ENCODE measurements at regions not wholly inside any gene's neighbourhood (a gene's known extent, or its start where the extent isn't known, plus 50 kb on each side); places are given as distances from the start of the nearest gene placed in this dataset.

GRCh38 chr2:133777574-133777960, 209.3 kb upstream of the NCKAP5 start:
- under 1% methylated on average over 7 of the region's 7 CpGs for WGBS (ENCODE audit: insufficient coverage, low coverage, missing lambda C conversion rate)
- Histone ChIP-seq H3K9ac (ENCODE audit: insufficient read depth in 1 of 2, low read depth in 2 of 2, low read length in 2 of 2) (no peak overlapping the region), H3K79me2 (ENCODE audit: control insufficient read depth, insufficient read depth, low read length) (no peaks in the 10 kb centered on the region), H3K4me2 (ENCODE audit: insufficient read depth, low read length) (no peak overlapping the region), H3K9me1 (ENCODE audit: control insufficient read depth, insufficient read depth, low read length) (no peaks in the 10 kb centered on the region), H3K4me3 (no peak overlapping the region), H4K20me1 (replicated peaks; ENCODE audit: control insufficient read depth, insufficient read depth, low read length) (no peaks in the 10 kb centered on the region), H3K4me1 (replicated peaks in 1 of 2; ENCODE audit: control insufficient read depth in 2 of 2, insufficient read depth in 2 of 2, low read length in 2 of 2) (no peaks in the 10 kb centered on the region), H3K36me3 (ENCODE audit: control insufficient read depth, insufficient read depth, low read length) (no peaks in the 10 kb centered on the region), H3K9me3 (replicated peaks; ENCODE audit: control insufficient read depth, insufficient read depth, low read depth, low read length) (no peaks in the 10 kb centered on the region), H3K27me3 (ENCODE audit: control insufficient read depth in 2 of 2, insufficient read depth in 2 of 2, low read length in 2 of 2) (no peaks in the 10 kb centered on the region), H2AFZ (ENCODE audit: low read depth, low read length) (no peak overlapping the region), H3K27ac (ENCODE audit: extremely low read depth, low read depth, low read length) (no peak overlapping the region)
- intact Hi-C loops (cut with micrococcal nuclease) (no loop called here), in situ Hi-C loops (cut with MboI) (no loop called here)
- CTCF ChIA-PET (ENCODE audit: low intra/inter-chr PET ratio): no interaction called here
- POLR2A ChIA-PET: no interaction called here
- FAIRE-seq: no peak
- ATAC-seq: no peak
- DNase-seq (ENCODE audit: extremely low read depth in 1 of 4, low spot score in 3 of 4): no peak
- BruUV-seq (replicated peaks): no TSS peak
- no peak for TF ChIP-seq RUNX1 (IDR thresholded peaks at IDR 0.05; ENCODE audit: low read depth)
- TF ChIP-seq ZKSCAN1 (IDR thresholded peaks at IDR 0.05; ENCODE audit: low read depth, low read length): no peak
- no peak for TF ChIP-seq KLF6 (CRISPR knock-in tag; IDR thresholded peaks at IDR 0.05; ENCODE audit: borderline replicate concordance)
- TF ChIP-seq SREBF1 (IDR thresholded peaks at IDR 0.05; ENCODE audit: borderline replicate concordance, low read depth, low read length): no peak

GRCh38 chr2:133780099-133780996, 212.1 kb upstream of the NCKAP5 start:
- no TSS peak for BruUV-seq (replicated peaks)
- peak; percentile 72 for ATAC-seq
- ChIA-PET POLR2A (no interaction called here), CTCF (ENCODE audit: low intra/inter-chr PET ratio) (interaction anchor here (0.6 to 0.9 kb wide), 4 partner anchors 260 to 1549 kb away, joined by 3 to 4 read pairs (median 4); no protein-coding TSS in a partner anchor)
- H3K9me3 ChIP-seq (replicated peaks; ENCODE audit: control insufficient read depth, insufficient read depth, low read depth, low read length): no peaks in the 10 kb centered on the region
- intact Hi-C loops (cut with micrococcal nuclease): loop anchor here (1.0 kb wide), 2 partner anchors 64 to 1233 kb away; no protein-coding TSS in a partner anchor
- WGBS (ENCODE audit: insufficient coverage, low coverage, missing lambda C conversion rate): 1% methylated on average over 12 of the region's 12 CpGs
- H3K4me1 ChIP-seq (replicated peaks in 1 of 2; ENCODE audit: control insufficient read depth in 2 of 2, insufficient read depth in 2 of 2, low read length in 2 of 2): no peaks in the 10 kb centered on the region
- H3K79me2 ChIP-seq (ENCODE audit: control insufficient read depth, insufficient read depth, low read length): no peaks in the 10 kb centered on the region
- no peaks in the 10 kb centered on the region for H3K27me3 ChIP-seq (ENCODE audit: control insufficient read depth in 2 of 2, insufficient read depth in 2 of 2, low read length in 2 of 2)
- no peak overlapping the region for H3K9ac ChIP-seq (ENCODE audit: insufficient read depth in 1 of 2, low read depth in 2 of 2, low read length in 2 of 2)
- H3K4me3 ChIP-seq: no peak overlapping the region
- H3K36me3 ChIP-seq (ENCODE audit: control insufficient read depth, insufficient read depth, low read length): no peaks in the 10 kb centered on the region
- peak; percentile 33 to 68 (median 51) for DNase-seq (ENCODE audit: extremely low read depth in 1 of 4, low spot score in 3 of 4)
- no peak overlapping the region for H3K27ac ChIP-seq (ENCODE audit: extremely low read depth, low read depth, low read length)
- no peak overlapping the region for H2AFZ ChIP-seq (ENCODE audit: low read depth, low read length)
- in situ Hi-C loops (cut with MboI): no loop called here
- no peaks in the 10 kb centered on the region for H3K9me1 ChIP-seq (ENCODE audit: control insufficient read depth, insufficient read depth, low read length)
- peak; percentile 88 for FAIRE-seq
- no peak overlapping the region for H3K4me2 ChIP-seq (ENCODE audit: insufficient read depth, low read length)
- H4K20me1 ChIP-seq (replicated peaks; ENCODE audit: control insufficient read depth, insufficient read depth, low read length): no peaks in the 10 kb centered on the region
- TF ChIP-seq TEAD4 (IDR thresholded peaks at IDR 0.05; ENCODE audit: low read length): peak; percentile 70
- TF ChIP-seq TEAD4 (CRISPR knock-in tag; IDR thresholded peaks at IDR 0.05; ENCODE audit: borderline replicate concordance): no peak
- TF ChIP-seq PTTG1 (tag; IDR thresholded peaks at IDR 0.05; ENCODE audit: low read depth): no peak
- peak; percentile 93 to 94 for TF ChIP-seq TEAD1 (CRISPR knock-in tag; IDR thresholded peaks at IDR 0.05)
- TF ChIP-seq, protein P1, sequence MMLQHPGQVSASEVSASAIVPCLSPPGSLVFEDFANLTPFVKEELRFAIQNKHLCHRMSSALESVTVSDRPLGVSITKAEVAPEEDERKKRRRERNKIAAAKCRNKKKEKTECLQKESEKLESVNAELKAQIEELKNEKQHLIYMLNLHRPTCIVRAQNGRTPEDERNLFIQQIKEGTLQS (IDR thresholded peaks at IDR 0.05): peak; percentile 38; the same call in 1 of the 2 replicates
- TF ChIP-seq, protein P1 (CRISPR knock-in tag; conservative IDR thresholded peaks at IDR 0.05): no peak
- TF ChIP-seq SMC3 (conservative IDR thresholded peaks at IDR 0.05; ENCODE audit: insufficient read depth, low read depth, low read length): 0 out of 2 replicates have a peak, but pooled peaks have one; percentile 46
- peak; percentile 17; the same call in 1 of the 2 replicates for TF ChIP-seq MAFF (IDR thresholded peaks at IDR 0.05; ENCODE audit: low read length)
- TF ChIP-seq KLF16 (IDR thresholded peaks at IDR 0.05): 0 out of 2 replicates have a peak, but pooled peaks have one; percentile 17
- TF ChIP-seq, protein P2, sequence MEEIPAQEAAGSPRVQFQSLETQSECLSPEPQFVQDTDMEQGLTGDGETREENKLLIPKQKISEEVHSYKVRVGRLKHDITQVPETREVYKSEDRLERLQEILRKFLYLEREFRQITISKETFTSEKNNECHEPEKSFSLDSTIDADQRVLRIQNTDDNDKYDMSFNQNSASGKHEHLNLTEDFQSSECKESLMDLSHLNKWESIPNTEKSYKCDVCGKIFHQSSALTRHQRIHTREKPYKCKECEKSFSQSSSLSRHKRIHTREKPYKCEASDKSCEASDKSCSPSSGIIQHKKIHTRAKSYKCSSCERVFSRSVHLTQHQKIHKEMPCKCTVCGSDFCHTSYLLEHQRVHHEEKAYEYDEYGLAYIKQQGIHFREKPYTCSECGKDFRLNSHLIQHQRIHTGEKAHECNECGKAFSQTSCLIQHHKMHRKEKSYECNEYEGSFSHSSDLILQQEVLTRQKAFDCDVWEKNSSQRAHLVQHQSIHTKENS (CRISPR knock-in tag; IDR thresholded peaks at IDR 0.05): no peak
